ENCODE measurements at regions not wholly inside any gene's neighbourhood (a gene's known extent, or its start where the extent isn't known, plus 50 kb on each side); places are given as distances from the start of the nearest gene placed in this dataset.

DNA sequence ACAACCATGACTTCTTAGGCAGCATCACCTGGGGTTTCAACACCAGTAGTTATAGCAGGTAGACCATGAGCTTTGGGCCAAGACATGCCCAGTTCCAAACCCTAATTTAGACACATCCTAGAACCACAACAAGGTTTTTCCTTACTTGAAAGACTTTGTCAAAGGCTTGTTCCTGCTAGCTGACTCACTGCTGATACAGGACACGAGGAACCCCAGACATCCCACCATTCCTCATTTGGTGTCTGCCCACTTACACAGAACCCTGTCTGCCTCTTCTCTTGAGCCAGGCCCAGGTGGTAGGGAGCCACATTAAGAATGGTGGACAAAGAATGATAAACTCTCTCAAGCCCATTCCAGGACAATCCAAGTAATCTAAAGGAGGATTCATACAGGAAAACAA, 109.0 kb downstream of the CCDC71L start:
- no peak for DNase-seq (ENCODE audit: extremely low spot score, unreplicated experiment)
- H3K9me3 Mint-ChIP-seq (ENCODE audit: unreplicated experiment), result peaks cover 7% of the 10 kb centered on the region
- peaks cover 3% of the 10 kb centered on the region for H3K27me3 Mint-ChIP-seq (ENCODE audit: unreplicated experiment)
- H3K27ac Mint-ChIP-seq (ENCODE audit: unreplicated experiment), result no peak overlapping the region
- H3K36me3 Mint-ChIP-seq (ENCODE audit: unreplicated experiment), result no peaks in the 10 kb centered on the region
- H3K4me1 Mint-ChIP-seq (ENCODE audit: unreplicated experiment), result no peaks in the 10 kb centered on the region
- H3K4me3 Mint-ChIP-seq (ENCODE audit: unreplicated experiment), result no peak overlapping the region
- TF ChIP-seq, protein P1, sequence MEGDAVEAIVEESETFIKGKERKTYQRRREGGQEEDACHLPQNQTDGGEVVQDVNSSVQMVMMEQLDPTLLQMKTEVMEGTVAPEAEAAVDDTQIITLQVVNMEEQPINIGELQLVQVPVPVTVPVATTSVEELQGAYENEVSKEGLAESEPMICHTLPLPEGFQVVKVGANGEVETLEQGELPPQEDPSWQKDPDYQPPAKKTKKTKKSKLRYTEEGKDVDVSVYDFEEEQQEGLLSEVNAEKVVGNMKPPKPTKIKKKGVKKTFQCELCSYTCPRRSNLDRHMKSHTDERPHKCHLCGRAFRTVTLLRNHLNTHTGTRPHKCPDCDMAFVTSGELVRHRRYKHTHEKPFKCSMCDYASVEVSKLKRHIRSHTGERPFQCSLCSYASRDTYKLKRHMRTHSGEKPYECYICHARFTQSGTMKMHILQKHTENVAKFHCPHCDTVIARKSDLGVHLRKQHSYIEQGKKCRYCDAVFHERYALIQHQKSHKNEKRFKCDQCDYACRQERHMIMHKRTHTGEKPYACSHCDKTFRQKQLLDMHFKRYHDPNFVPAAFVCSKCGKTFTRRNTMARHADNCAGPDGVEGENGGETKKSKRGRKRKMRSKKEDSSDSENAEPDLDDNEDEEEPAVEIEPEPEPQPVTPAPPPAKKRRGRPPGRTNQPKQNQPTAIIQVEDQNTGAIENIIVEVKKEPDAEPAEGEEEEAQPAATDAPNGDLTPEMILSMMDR (IDR thresholded peaks at IDR 0.05), result no peak

DNA sequence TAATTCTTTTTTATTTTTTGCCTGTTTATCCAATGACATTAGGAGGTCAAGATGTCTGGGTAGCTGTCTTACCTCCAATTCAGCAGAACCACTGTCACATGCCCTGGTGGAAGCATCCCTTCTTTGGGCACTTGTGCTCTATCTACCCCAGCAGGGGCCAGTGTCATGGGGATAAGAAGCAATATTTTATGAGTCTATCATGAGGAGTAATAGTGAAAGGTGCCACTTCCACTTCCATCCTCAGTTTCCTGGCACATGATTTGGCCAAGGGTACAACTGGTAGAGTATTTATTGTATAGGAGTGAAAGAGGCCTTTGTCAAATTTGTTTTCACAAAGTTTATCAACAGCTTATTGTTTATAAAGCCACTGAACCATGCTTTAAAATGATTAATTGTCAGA, 112.5 kb downstream of the CCDC71L start:
- H3K36me3 Mint-ChIP-seq (ENCODE audit: unreplicated experiment), result no peaks in the 10 kb centered on the region
- H3K4me3 Mint-ChIP-seq (ENCODE audit: unreplicated experiment), result no peak overlapping the region
- H3K27me3 Mint-ChIP-seq (ENCODE audit: unreplicated experiment), result peaks cover 3% of the 10 kb centered on the region
- H3K9me3 Mint-ChIP-seq (ENCODE audit: unreplicated experiment), result peaks cover 7% of the 10 kb centered on the region
- TF ChIP-seq, protein P1 (IDR thresholded peaks at IDR 0.05), result no peak
- no peak for DNase-seq (ENCODE audit: extremely low spot score, unreplicated experiment)
- peaks cover 6% of the 10 kb centered on the region for H3K4me1 Mint-ChIP-seq (ENCODE audit: unreplicated experiment)
- no peak overlapping the region for H3K27ac Mint-ChIP-seq (ENCODE audit: unreplicated experiment)

DNA sequence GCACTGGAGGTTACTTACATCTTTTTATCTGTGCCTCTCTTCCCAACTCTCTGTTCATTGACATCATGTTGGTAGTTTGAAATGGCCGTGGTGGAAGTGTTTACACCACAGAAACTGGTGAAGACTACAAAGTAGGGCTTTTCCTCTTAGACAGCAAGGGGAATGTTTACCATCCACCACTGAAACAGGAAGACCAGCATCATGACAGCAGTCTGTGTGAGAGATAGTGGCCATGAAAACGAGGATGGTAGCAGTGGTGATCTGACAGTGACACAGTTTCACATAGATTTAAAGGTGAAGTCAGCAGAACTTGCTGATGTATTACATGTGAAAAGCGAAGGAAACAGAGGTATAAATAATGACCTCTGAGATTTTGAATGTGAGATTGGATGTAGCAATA, 115.7 kb downstream of the CCDC71L start:
- peaks cover 31% of the 10 kb centered on the region for H3K4me1 Mint-ChIP-seq (ENCODE audit: unreplicated experiment)
- no peaks in the 10 kb centered on the region for H3K36me3 Mint-ChIP-seq (ENCODE audit: unreplicated experiment)
- peaks cover 4% of the 10 kb centered on the region for H3K9me3 Mint-ChIP-seq (ENCODE audit: unreplicated experiment)
- no peaks in the 10 kb centered on the region for H3K27me3 Mint-ChIP-seq (ENCODE audit: unreplicated experiment)
- no peak overlapping the region for H3K27ac Mint-ChIP-seq (ENCODE audit: unreplicated experiment)
- DNase-seq (ENCODE audit: extremely low spot score, unreplicated experiment), result no peak
- TF ChIP-seq, protein P1 (IDR thresholded peaks at IDR 0.05), result no peak
- no peak overlapping the region for H3K4me3 Mint-ChIP-seq (ENCODE audit: unreplicated experiment)

DNA sequence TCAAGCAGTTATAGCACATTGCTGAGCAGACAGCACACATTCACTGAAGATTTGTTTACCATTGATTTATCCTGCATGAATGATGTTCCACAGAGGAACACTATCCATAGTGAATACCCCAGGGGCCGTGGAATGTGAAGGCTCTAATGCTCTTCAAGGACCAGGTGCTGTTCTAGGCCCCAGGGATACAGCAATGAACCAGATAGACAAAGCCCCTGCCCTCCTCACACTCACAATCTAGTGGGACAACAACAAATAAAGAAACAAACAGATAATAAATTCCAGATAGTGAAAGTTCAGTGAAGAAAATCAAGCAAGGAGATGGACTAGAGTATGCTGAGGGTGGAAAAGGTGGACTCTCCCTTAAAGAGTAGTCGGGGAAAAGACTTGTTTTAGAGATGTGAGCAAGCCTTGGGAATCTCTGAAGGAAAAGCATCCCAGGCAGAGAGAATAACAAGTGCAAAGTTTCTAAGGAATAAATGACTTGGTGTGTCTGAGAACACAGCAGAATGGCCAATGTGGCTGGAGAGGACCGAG, 117.7 kb downstream of the CCDC71L start:
- TF ChIP-seq, protein P1 (IDR thresholded peaks at IDR 0.05), result no peak
- H3K4me3 Mint-ChIP-seq (ENCODE audit: unreplicated experiment), result no peak overlapping the region
- H3K36me3 Mint-ChIP-seq (ENCODE audit: unreplicated experiment), result no peaks in the 10 kb centered on the region
- peaks cover 38% of the 10 kb centered on the region for H3K4me1 Mint-ChIP-seq (ENCODE audit: unreplicated experiment)
- H3K27ac Mint-ChIP-seq (ENCODE audit: unreplicated experiment), result peak overlapping the region; percentile 89
- no peak for DNase-seq (ENCODE audit: extremely low spot score, unreplicated experiment)
- no peaks in the 10 kb centered on the region for H3K27me3 Mint-ChIP-seq (ENCODE audit: unreplicated experiment)
- H3K9me3 Mint-ChIP-seq (ENCODE audit: unreplicated experiment), result peaks cover 4% of the 10 kb centered on the region

DNA sequence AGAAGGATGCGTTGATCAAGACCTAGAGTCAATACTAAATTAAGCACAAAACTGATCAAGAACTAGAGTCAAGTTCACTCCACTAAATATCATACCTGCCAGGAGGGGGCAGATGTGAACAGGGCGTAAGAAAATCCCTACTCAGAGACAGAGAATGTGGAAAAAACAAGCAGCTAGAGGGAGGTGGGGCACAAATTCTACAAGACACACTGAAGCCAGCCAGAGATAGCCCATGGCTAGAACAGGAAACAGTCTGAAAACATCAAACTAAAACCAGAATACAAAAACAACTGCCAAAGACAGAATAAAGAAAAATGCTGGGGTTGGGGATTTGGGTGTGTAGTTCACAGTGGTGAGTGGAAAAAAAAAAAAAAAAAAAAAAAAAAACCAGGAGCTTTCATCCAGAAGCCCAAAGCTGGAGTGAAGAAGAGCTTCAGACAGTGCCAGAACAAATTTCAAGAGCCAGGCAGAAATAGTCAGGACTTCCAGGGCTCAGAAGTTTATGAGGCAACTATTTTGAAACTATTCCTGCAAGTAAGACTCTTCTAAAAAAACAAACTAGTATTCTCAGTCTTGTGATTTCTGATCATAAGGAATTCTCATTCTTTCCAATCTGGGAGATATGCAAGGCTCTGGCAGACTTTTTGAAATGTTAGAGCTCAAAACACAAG, 118.3 kb downstream of the CCDC71L start:
- H3K36me3 Mint-ChIP-seq (ENCODE audit: unreplicated experiment), result no peaks in the 10 kb centered on the region
- no peaks in the 10 kb centered on the region for H3K27me3 Mint-ChIP-seq (ENCODE audit: unreplicated experiment)
- DNase-seq (ENCODE audit: extremely low spot score, unreplicated experiment), result peak; percentile 85
- H3K9me3 Mint-ChIP-seq (ENCODE audit: unreplicated experiment), result peaks cover 4% of the 10 kb centered on the region
- peaks cover 38% of the 10 kb centered on the region for H3K4me1 Mint-ChIP-seq (ENCODE audit: unreplicated experiment)
- TF ChIP-seq, protein P1 (IDR thresholded peaks at IDR 0.05), result peak; percentile 80
- H3K27ac Mint-ChIP-seq (ENCODE audit: unreplicated experiment), result peak overlapping the region; percentile 89
- no peak overlapping the region for H3K4me3 Mint-ChIP-seq (ENCODE audit: unreplicated experiment)
